Rectal smooth muscle tissue (tissue), 1 donor: ENCODE measurements at regions not wholly inside any gene's neighbourhood (a gene's known extent, or its start where the extent isn't known, plus 50 kb on each side); places are given as distances from the start of the nearest gene placed in this dataset.
"Not testable (repeated sequence)": the region's sequence is repeated elsewhere in the genome, so short reads cannot be mapped to it uniquely, and the experiment has no call there.

ENCODE experiments used
- H3K27ac ChIP-seq: one replicate; pipeline ENCODE4 v1.7.0; 2013; ENCODE audit warnings: low read depth, low read length, inconsistent platforms
- H3K27me3 ChIP-seq: one replicate; pipeline ENCODE4 v1.7.0; 2013; ENCODE audit warnings: low read length; ENCODE audit not compliant: control insufficient read depth, insufficient read depth
- H3K36me3 ChIP-seq: one replicate; pipeline ENCODE4 v1.7.0; 2013; ENCODE audit warnings: low read length; ENCODE audit not compliant: control insufficient read depth, insufficient read depth
- H3K4me1 ChIP-seq: one replicate; pipeline ENCODE4 v1.7.0; 2013; ENCODE audit warnings: low read length; ENCODE audit not compliant: control insufficient read depth, insufficient read depth
- H3K4me3 ChIP-seq: one replicate; pipeline ENCODE4 v1.7.0; 2013; ENCODE audit warnings: low read length
- H3K9ac ChIP-seq: one replicate; pipeline ENCODE4 v1.7.0; 2013; ENCODE audit warnings: low read length

DNA sequence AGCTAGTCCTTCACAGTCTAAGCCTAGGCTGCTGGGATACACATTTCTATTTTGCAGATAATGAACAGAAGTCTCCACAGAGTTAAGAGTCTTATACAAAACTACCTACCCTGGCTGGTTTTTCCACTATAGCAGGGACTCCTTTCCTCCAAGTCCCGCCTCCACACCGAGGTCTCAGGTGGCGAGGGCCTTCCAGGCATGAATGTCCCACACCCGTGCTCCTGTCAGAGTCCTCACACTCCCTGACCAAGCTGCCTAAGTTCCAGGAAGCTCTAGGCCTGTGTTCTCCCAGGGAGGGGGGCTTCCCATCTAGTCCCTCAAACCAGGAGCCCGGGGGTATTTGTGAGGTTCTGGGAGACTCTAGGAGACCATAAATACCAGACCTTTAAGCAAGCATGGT, 293.2 kb downstream of the BCL2L11 start:
- H3K4me3 ChIP-seq, H3K27ac ChIP-seq, H3K27me3 ChIP-seq, H3K36me3 ChIP-seq, H3K4me1 ChIP-seq, H3K9ac ChIP-seq: not testable (repeated sequence)

DNA sequence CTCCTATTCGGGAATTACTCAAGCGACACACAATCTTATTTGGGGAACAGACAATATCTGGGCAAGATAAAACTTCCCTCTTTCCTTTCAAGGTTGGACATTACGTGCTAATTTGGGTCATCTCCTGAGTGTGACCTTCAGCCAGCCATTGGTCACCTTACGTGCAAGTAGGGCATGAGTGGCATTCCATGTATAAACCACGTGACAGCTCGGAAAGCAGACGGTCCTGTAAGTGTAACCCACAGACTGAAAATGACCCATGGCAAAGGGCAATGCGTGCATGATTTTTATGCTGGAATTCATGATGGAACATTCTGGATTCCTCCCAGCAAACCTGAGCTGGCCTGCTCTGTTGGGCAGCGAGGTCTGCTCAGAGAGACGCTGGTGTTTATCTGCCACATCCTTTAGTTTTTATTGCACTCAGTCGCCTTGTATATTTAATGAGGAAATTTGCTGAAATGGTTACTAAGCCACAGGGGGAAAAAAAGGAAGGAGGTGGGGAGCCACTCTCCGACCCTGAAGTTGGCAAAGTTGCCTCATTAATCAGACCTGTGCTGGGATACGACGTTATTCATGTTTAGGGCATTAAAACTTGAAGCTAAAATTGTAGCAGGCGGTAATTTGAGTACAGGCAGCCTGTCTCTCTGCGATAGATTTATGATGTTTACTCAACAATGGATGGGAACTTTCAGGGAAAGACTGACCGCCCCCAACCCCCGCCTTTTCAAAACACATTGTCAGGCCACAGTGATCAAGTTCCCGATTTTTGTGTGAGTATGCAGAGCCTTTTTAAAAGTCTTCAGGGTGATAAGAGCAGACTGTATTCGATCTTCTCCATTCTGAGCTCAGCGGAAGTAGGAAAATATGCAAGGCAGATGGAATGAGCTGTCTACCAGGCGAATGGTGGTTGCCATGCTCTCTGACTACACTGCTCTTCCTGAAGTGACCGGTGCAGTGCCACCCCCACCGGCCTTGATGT, 295.3 kb downstream of the BCL2L11 start:
- not testable (repeated sequence) for H3K27me3 ChIP-seq

GRCh38 chr2:111417026-111417425, 296.3 kb downstream of the BCL2L11 start:
- H3K27ac ChIP-seq, H3K9ac ChIP-seq, H3K27me3 ChIP-seq, H3K4me1 ChIP-seq, H3K4me3 ChIP-seq, H3K36me3 ChIP-seq: not testable (repeated sequence)

More for the DNA sequence above, 295.3 kb downstream of the BCL2L11 start:
- not testable (repeated sequence) for H3K27ac ChIP-seq, H3K4me1 ChIP-seq, H3K36me3 ChIP-seq, H3K9ac ChIP-seq, H3K4me3 ChIP-seq

DNA sequence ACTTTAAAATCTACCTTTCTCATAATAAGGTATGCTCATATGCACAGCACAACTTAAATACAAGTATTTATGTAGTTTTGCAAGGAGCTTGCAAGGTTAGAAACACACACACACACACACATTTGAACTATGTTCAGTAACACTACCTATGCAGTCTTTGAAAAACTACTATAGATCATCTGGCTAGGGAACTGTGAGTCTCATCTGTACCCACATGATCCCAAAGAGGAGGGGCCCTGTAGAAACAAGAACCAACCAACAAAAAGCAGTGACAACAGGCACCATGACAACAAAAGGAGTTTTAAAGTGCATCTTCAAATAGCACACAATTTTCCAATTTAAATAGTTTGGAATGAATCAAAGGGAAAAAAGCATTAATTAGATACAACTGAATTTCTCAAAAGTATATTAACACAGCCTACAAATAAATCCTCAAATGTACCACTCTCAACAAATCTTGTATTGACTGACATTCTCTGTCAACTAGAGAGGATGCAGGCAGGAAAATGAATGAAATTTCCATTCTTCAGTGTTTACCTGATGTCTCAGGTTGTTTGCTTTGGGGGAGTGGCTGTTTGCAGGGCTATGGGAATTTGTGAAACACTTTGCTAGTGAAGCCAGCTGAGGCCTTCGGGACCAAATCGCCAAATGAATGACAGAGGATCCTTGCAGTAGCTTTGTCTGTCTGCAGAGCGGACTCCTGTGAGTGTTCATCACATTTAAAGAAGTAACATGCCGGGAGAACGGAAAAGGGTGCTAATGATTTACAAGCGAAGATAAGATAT, 297.6 kb downstream of the BCL2L11 start:
- not testable (repeated sequence) for H3K4me1 ChIP-seq, H3K27me3 ChIP-seq, H3K9ac ChIP-seq, H3K36me3 ChIP-seq, H3K27ac ChIP-seq, H3K4me3 ChIP-seq

- H3K4me3 ChIP-seq, H3K36me3 ChIP-seq, H3K9ac ChIP-seq, H3K27ac ChIP-seq, H3K4me1 ChIP-seq, H3K27me3 ChIP-seq: not testable (repeated sequence)
Observed at GRCh38 chr2:111420074-111420473, 299.4 kb downstream of the BCL2L11 start.

GRCh38 chr2:111420835-111421234, 300.1 kb downstream of the BCL2L11 start:
- not testable (repeated sequence) for H3K4me1 ChIP-seq, H3K4me3 ChIP-seq, H3K36me3 ChIP-seq, H3K27me3 ChIP-seq, H3K9ac ChIP-seq, H3K27ac ChIP-seq

DNA sequence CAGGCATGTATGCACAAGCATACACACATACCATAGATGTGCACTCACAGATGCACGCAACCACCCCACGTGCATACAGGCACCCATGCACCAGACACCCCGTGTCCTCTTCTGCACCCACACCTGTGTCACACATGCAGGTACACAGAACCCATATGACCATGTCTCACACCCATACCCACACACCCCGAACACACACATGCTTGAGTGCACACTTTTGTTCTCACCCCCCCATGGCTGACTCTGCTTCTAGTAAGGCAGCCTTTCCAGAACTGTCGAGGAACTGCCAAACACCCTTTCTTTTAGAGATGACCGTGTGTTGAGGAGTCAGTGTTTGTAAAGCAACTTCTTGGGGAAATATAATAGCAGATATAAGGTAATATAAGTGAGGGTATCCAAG, 301.2 kb downstream of the BCL2L11 start:
- H3K36me3 ChIP-seq, H3K27ac ChIP-seq, H3K9ac ChIP-seq, H3K27me3 ChIP-seq, H3K4me3 ChIP-seq, H3K4me1 ChIP-seq: not testable (repeated sequence)

GRCh38 chr2:111422562-111422961, 301.8 kb downstream of the BCL2L11 start:
- H3K4me1 ChIP-seq, H3K9ac ChIP-seq, H3K4me3 ChIP-seq, H3K27ac ChIP-seq, H3K27me3 ChIP-seq, H3K36me3 ChIP-seq: not testable (repeated sequence)

DNA sequence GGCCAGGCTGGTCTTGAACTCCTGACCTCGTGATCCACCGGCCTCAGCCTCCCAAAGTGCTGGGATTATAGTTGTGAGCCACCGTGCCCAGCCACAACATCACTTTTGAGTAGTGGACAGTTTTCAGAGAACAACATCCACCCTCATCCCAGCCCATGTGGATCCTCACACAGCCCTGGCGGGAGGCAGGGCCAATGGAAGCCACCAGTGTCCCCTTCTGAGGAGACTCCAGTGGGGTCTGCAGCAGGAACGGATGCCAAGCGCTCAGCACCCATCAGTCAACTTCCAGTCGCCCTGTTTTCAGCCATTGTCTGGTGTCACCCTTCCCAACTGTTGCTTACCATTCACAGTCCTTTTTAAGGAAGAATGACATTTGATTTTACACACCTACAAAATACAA, 302.5 kb downstream of the BCL2L11 start:
- H3K27me3 ChIP-seq, H3K4me3 ChIP-seq, H3K4me1 ChIP-seq, H3K9ac ChIP-seq, H3K27ac ChIP-seq, H3K36me3 ChIP-seq: not testable (repeated sequence)

GRCh38 chr2:111424176-111424575, 303.5 kb downstream of the BCL2L11 start:
- not testable (repeated sequence) for H3K4me1 ChIP-seq, H3K4me3 ChIP-seq, H3K27me3 ChIP-seq, H3K36me3 ChIP-seq, H3K9ac ChIP-seq, H3K27ac ChIP-seq

- H3K4me3 ChIP-seq, H3K4me1 ChIP-seq, H3K36me3 ChIP-seq, H3K27me3 ChIP-seq, H3K9ac ChIP-seq, H3K27ac ChIP-seq: not testable (repeated sequence)
Observed at GRCh38 chr2:111424851-111425309, 304.2 kb downstream of the BCL2L11 start.

DNA sequence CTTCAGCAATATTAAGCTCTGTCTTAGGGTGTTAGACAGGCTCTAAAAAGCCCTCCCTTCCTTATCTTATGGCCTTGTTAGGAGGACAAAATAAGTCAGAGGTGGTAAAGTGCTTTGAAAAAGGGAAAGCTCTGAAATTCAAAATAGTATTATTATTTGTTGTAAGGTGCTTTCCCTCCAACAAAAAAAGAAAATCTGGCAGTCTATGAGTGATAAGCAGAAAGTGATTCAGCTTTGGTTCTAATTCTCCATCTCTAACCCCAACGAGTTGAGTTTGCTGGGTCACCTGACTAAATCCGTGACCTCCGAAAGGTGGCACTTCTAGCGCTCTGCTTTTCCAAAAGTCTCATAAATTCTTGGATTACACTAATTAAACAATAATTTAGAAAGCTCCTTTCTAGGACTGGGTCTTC, 305.1 kb downstream of the BCL2L11 start:
- H3K9ac ChIP-seq, H3K27ac ChIP-seq, H3K4me3 ChIP-seq, H3K36me3 ChIP-seq, H3K27me3 ChIP-seq, H3K4me1 ChIP-seq: not testable (repeated sequence)
